Activated gamma-delta T cell treated with Interleukin-2 at 50 U/mL for 16 hours (primary cell): ENCODE measurements at regions not wholly inside any gene's neighbourhood (a gene's known extent, or its start where the extent isn't known, plus 50 kb on each side); places are given as distances from the start of the nearest gene placed in this dataset.

Experiments
- DNase-seq: peaks from one replicate; pipeline ENCODE4 v3.0.0-alpha.2; 2020

DNA sequence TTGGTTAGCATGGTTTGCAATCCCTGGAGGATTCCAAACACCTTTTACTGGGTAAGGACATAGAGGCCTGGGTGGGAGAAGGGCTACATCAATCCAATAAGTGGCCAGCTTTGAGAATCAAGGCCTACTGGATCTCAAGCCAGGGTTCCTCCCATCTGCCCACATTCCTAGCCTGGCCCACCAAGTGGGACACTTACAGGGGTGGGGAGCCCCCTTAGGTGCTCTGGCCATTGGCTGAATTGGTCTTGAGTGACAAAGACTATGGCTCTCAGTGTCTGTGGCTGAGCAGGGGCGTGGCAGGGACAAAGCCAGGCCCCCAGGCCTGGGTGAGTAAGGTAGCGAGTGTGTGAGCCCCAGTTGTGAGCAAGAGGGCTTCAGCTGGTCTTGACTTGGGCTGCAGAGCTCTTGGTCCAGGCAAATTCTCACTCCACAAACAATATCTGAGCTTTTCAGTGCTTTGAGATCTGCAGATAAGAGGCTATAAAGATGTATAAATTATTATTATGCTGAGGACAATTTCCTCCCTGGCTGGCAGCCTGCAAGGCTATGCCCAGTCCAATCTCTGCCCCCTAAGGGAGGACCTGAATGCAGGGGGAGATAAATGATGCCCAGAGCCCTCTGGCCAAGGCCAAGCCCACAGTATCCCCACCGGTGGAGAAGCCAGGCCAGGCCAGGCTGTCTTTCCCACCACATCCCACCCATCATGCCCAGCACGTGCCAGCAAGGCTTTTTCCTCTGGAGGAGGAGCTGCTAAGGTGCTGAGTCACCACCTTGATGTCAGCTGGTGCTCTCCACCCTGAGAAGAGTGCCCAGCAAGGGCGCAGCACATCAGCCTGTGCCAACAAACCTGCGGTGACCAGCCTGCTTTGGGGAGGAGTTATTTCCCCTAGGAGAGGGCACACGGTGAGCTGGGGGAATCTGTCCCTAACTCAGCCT lies 80.7 kb upstream of the DUSP5 start:
- no peak for DNase-seq

DNA sequence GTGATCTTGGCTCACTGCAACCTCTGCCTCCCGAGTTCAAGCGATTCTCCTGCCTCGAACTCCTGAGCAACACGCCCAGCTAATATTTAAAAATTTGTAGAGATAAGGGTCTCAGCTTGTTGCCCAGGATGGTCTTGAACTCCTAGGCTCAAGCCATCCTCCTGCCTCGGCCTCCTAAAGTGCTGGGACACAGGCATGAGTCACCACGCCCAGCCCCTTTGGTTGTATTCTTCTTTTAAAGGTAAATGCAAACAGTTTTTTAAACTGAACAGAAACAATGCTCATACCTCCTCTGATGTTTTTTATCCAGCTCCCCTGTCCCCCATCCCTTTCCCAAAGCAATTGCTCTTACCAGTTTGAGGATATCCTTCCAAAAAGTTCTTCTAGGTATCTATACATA lies 79.5 kb upstream of the DUSP5 start:
- no peak for DNase-seq

DNA sequence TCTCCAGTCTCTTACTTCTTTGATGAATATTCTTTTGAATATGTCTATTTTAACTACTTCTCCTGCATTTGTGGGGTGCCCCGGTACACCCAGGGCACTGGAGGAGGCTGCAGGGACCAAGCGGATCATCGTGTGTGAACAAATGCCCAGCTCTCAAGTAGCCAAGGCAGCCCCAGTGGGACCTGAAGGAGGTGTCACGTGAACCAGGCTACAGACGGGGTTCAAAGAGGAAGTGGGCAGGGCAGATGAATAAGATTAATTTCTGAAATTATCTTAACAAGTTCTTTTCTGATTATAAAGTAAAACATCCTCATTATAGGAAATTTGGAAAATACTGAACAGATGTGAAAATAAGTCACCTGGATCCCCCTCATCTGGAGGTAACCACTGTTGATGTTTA lies 78.4 kb upstream of the DUSP5 start:
- no peak for DNase-seq

DNA sequence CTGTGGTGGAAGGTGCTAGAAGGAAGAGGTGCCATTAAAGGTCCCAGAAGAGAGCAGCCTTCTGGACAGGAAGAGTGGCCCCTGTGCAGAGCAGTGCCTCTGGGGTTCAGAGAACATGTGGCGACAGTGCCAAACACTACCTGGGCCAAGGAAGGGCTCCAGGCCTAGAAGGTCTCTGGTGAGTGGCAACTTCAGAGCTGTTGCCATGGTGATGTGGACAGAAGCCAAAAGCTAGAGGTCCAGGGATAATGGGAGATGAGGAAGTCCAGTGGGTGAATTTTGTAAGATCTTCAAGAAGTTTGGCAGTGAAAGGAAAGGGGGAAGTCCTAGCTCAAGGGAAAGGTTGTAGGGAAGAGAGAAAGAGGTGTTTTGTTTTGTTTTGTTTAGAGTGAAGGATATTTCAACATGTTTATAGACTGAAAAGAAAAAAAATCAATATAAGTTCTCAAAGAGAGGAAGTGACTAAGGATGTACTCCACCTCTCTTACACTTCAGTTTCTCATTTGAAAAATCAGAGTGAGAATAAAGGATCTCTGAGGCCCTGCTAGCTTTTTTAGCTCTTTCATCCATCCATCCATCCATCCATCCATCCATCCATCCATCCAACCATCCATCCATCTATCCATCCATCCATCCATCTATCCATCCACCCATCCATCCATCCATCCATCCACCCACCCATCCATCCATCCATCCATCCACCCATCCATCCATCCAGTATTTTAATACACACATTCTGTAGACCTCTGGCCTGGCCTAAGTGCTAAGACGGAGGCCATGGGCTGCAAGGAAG lies 77.1 kb upstream of the DUSP5 start:
- DNase-seq = no peak

DNA sequence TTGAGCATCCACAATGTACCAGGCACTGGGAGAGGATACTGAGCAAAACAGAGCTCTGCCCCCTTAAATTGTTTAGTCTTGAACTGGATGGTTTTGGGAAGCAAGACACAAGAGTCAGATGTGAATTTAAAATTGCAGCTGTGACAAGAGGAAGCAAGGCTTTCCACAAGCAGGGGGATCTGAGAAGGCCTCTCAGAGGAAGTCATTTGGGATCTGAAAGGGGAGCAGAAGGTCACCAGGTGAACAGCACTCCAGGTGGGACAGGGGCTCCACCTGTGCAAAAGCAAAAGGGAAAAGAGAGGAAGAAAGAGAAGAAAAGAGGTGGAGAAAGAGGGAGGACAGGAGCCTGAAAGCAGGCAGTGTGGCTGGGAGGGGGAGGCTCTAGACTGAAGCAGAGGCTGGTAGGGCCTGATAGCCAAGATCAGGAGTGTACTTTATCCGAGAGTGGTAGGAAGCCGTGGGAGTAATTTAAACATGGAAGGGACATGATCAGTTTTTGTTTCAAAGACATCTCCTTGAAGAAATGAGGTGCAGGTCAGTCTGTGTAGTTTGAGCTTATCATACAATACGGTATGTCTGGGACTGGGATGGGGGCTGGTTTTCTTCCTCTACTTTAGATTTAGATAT lies 76.1 kb upstream of the DUSP5 start:
- no peak for DNase-seq

DNA sequence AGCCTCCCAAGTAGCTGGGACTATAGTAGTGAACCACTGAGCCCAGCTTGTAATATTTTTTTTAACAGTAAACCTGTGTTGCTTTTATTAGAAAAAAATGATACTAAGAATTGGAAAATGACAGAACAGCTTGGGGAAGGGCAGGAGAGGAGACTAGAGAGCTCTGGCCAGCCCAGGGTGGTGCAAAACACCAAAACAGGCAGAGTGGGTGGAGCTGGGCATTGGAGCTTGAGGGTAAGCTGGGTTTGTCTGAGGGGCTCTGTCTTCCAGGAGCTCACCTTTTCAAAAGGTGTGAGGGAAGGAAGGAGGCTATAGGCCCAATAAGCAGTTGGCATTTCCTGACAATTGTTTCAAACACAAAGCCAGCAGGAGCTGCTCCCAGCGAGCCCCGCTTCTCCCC lies 75.2 kb upstream of the DUSP5 start:
- no peak for DNase-seq

DNA sequence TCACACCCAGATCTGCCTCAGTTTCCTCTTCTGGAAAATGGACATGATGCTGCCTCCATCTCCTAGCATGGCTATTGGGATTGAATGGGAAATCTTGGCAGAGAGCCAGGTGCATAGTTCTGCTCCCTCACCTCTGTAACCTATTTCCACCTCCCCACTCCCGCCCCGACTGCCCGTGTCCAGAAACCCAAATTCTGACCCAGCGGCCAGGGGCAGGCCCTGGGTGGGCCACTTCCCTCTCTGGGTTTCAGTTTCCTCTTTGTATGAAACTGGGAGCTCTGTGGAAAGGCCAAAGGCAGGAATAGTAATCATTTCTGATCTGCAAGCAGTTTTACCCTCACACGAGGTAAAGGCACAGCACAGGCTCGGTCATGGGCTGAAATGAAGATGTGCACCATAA lies 74.1 kb upstream of the DUSP5 start:
- no peak for DNase-seq

DNA sequence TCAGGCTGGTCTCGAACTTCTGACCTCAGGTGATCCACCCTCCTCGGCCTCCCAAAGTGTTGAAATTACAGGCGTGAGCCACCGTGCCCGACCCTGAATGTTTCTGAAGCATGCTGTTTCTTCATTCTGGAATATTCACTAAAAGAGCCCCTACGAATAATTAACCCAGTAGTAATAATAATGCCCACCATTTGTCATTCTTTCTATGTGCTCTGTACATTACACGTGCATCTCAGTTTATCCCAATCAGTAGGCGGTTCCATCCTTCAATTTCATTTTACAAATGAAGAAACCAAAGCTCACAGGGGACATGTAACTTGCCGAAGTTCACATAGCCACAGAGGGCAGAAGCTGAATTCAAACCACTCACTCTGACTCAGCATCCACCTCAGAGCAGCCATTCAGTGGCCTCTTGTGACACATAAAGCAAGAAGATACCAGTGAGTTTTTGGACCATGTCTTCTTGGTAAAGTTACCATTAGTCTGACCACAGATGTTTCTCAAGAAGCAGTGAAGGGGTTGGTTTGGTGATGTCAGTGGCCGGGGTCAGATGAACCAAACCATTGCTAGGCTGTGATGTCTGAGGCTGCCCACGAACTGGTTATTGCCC lies 71.9 kb upstream of the DUSP5 start:
- DNase-seq = no peak

DNA sequence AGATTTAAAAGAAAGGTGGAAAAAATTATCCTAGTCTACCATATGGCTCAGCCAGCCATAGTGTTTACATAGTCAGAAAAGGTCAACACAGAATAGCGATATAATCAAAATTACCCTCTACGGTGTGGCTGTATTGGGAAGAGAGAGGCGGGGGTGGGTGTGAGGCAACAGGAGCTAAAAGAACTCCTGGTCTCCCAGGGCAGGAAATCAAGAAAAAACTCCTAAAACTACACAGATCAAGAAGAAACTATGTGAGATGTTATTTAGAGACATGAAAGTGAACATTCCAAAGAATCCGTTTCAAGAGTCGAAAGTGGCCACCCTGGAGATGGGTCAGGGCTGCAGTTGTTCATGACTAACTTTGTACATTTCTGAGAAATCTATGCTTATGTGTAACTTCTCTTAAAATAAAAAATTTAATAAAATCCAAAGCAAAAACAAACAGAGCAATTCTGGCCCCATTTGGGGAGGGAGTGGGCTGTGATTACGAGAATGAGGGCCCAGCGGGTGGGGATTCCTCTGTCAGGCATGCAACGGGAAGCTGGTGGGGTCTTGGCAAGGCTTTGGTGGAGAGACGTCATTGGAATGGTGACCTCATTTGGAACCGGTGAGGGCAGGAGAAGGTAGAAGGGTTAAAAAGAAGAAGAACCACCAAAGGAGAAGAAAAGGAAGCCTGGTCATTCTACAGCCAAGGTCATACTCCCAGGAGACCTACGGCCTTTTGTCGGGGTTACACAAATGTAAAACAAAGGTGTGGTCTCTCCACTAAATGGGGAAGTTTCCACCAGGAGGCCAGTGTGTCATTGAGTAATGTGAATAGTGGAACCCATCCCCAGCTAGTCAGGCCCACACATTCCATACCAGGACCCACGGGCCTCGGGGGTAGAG lies 71.2 kb upstream of the DUSP5 start:
- DNase-seq = no peak

DNA sequence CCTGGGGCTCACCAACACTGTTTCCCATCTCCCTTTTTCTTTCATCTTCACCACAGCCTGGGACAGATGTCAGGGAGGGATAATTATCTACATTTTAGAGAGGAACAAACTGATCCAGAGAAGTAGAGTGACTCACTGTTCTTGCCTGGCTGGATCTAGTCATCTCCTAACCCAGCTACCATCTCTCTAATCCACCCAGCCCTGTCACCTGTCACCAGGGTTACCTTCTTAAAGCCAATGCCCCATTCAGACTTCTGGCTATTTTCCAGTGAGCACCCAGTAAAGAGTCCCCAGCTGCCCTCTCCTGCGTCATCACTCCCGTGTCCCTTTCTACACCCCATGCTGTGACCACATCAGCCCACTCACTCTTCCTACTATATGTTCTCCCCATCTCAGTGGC lies 68.4 kb upstream of the DUSP5 start:
- DNase-seq = no peak

DNA sequence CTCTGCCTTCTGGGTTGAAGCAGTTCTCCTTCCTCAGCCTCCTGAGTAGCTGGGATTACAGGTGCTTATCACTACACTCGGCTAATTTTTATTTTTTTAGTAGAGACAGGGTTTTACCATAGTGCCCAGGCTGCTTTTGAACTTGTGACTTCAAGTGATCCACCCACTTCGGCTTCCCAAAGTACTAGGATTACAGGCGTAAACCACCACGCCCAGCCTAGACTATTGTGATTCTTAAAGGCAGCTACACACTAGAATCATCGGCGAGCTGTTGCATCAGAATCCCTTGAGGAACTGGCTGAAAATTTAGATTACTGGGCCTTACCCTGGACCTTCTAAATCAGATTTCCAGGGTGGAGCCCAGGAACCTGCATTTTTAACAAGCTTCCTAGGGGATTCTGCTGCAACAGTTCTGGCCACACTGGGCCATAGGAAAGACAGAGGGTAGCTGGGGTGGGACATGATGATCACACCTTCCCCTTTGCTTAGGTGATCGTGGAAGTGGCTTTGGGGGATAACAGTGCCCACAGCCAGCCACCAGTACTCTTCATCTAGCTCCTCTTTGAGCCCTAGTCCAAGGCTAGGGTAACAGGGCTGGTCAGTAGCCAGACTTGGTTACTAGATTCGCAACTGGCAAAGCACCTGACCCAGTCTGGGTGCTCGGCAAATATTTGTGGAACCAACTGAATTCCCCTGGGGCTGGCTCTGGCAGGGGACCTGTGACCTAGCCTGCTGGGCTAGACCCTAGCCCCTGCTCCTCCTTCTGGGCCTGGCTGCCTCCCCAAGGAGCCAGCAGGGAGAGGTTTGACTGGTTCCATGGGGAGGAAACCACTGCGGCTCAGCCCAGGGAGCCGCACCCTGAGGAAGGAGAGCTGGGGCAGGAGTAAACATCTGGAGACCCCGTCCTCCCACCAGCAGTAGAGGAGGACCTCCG lies 67.1 kb upstream of the DUSP5 start:
- no peak for DNase-seq

DNA sequence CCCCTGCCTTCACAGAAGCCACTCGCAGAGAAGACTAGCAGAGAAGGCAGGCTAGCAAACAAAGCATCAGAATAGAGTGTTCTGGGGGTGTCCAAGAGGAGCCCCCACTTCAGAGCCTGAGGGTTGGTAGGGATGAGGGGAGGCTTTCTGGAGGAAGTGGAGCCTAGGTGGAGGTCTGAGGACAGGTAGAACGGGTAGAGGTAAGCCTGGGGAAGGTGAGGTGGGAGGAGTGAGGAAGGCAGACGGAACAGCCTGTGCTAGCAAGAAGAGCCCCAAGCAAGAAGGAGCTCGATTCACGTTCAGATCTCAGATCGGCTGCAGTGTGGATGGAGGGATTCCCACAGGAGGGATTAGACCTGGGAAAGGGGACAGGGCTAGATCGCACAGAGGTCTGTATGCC lies 66.0 kb upstream of the DUSP5 start:
- DNase-seq = no peak

DNA sequence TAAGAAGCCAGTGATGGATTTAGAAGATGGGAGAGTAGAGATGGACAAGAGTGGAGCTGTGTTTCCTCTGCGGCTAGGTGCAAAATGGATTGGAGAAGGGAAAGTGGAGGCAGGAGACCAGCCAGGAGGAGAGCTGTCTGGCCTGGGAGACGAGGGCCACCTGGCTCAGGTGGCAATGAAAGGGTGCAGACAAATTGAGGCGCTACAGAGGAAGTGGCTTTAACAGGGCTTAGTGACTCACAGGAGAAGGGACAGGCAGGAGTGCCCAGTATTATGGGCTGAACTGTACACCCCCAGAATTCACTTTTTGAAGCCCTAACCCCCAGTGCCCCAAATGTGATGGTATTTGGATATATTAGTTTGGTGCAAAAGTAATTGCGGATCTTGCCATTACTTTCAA lies 65.6 kb upstream of the DUSP5 start:
- no peak for DNase-seq

DNA sequence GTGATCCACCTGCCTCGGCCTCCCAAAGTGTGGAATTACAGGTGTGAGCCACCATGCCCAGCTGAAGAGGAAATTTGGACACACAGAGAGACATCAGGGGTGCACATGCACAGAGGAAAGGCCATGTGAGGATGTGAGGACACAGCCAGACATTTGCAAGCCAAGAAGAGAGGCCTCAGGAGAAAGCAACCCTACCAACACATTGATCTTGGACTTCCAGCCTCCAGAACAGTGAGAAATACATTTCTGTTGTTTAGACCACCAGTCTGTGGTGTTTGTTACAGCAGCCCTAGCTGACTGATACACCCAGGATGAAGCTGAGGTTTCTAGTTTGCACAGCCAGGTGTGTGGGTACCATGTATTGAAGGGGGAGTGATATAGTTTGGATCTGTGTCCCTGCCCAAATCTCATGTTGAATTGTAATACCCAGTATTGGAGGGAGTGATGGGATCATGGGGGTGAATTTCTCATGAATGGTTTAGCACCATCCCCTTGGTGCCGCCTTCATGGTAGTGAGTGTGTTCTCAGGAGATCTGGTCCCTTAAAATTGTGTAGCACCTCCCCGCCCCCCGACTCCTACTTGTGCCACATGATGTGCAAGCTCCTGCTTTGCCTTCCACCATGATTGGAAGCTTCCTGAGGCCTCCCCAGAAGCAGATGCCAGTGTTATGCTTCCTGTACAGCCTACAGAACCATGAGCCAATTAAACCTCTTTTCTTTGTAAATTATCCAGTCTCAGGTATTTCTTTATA lies 64.7 kb upstream of the DUSP5 start:
- no peak for DNase-seq

DNA sequence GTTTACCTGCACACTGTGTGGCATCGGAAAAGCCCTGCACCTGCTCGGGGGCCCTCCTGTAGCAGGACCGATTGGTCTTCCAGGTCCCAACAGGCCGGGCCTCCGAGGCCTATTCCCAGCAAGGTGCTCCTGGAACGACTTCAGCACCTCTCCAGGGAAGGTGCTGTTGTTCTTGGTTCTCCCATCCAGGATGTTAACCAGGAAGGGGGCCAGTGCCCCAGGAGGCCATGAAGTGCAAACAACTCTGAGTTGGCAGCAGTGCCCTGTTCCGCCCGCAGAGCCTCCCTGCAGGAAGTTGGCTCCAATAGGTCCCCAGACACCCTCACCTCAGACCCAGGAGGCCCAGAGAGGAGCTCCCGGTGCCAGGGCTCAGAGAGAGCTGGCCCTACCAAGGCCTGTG lies 64.0 kb upstream of the DUSP5 start:
- DNase-seq = no peak

DNA sequence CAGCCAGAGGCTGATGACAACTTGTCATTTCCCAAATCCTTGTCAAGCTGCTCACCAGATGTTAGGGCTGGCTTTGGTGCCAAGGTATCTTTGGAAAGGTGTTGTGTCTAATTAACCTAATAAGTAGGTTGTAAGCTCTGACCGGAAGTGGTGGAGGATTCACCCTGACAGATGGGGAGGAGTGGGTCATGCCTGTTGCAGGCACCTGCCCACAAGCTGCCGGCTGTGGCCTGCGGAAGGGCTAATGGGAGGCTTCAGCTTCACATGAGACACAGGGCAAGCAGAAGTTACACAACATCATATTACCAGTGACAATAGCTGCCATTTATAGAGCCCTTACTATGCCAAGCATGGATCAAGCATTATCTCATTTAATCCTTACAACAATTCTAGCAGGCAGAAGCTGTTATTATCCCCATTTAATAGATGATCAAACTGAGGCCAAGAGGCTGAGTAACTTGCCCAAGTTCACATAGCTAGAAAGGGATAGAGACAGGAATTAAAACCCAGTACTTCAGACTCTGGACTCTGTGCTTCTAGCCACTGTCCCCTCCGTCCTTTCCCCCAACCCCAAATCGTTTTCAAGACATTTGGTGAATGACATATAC lies 63.1 kb upstream of the DUSP5 start:
- DNase-seq = no peak

DNA sequence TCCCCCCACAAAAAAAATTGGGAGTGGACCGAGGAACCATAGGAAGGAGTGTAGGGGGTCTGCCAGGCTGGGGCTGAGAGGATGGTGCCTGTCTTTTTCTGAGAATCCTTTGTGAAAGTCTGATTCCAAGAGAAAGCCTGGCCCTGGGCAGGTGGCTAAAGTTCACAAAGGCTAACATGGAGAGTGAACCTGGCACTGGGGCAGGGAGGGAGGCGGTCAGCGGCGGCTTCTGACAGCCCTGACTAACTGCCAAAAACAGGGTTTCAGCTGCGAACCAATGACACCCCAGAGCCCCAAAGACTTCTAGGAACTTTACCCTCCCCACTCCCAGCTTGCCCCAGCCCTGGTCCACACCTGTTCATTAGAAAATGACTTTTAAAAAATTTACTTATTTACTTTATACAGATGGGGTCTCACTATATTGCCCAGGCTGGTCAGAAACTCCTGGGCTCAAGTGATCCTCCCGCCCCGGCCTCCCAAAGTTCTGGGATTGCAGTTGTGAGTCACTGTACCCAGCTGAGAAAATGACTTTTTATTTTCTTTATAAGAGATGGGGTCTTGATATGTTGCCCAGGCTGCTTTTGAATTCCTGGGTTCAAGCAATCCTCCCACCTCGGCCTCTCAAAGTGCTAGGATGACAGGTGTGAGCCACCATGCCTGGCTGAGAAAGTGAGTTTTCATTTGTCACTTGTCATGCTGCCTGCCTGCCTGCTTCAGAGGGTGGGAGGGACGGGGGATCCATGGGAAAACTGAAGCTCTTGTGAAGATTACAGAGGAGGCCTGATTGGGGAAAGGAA lies 61.0 kb upstream of the DUSP5 start:
- DNase-seq = no peak

DNA sequence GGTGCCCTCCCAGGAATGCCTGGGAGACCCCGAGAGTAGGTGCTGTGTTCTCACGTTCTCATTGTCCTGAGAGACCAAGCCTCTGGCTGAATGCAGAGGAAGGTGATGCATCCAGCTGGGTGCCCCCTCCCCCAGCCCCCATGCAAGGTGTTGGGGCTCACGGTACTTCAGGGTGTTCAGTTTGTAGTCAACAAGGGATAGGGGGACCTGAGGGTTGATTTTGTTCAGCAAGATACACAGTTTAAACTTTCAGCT lies 60.4 kb upstream of the DUSP5 start:
- DNase-seq = no peak

DNA sequence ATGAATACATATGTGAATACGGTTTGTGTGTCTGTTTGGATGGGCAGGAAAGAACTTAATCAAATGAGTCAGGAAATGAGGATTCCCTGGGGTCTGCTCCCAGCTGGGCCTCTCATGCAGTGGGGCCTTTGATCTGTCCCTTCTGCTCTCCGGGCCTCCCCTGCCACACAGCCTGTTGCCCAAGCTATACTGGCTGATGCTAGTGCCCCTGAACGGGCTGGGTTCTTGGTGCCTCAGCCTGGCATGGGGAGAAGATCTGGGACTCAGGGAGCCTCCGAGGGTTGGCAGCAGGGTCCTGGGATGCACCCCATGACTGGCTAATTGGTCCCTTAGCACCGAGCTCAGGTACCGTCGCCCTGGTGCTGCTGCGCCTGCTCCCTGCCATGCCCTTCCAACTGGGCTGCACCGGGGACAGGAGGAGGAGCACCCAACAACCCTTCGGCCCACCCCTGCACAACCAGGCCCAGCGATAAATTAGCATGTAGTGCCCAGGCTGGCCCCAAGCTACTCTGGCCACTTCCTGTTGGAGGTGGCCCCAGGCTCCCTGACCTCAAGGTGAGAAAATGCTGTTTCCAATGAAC lies 59.9 kb upstream of the DUSP5 start:
- DNase-seq = no peak
